ENCODE measurements at regions not wholly inside any gene's neighbourhood (a gene's known extent, or its start where the extent isn't known, plus 50 kb on each side); places are given as distances from the start of the nearest gene placed in this dataset.

GRCh38 chr14:94971750-94972149 is 185.6 kb downstream of the DICER1 start:
- DNase-seq (ENCODE audit: low read depth, low spot score): no peak
- Histone ChIP-seq H3K27ac (ENCODE audit: low read length) (no peak overlapping the region), H3K27me3 (ENCODE audit: control insufficient read depth, insufficient read depth, low read length) (peaks cover 2% of the 10 kb centered on the region), H3K36me3 (ENCODE audit: control insufficient read depth, insufficient read depth, low read length) (no peaks in the 10 kb centered on the region), H3K4me3 (ENCODE audit: low read depth in 2 of 2, low read length in 2 of 2) (no peak overlapping the region), H3K4me1 (ENCODE audit: control insufficient read depth, insufficient read depth, low read length) (no peaks in the 10 kb centered on the region), H3K9me3 (ENCODE audit: control insufficient read depth, insufficient read depth, low read depth, low read length) (no peaks in the 10 kb centered on the region)
- intact Hi-C loops (cut with micrococcal nuclease; ENCODE audit: unreplicated experiment) (no loop called here), in situ Hi-C loops (cut with HindIII; ENCODE audit: low pct_unique_long_range_greater_than_20kb, low sequenced_read_pairs) (no loop called here)
- POLR2A ChIA-PET: no interaction called here
- ATAC-seq: no peak
- BruUV-seq (replicated peaks): no TSS peak
- no peak for TF ChIP-seq TCF7L2 (IDR thresholded peaks at IDR 0.05; ENCODE audit: low read depth, low read length)
- no peak for TF ChIP-seq POLR2AphosphoS5 (IDR thresholded peaks at IDR 0.05; ENCODE audit: low read depth, low read length)
- no peak for TF ChIP-seq REST (IDR thresholded peaks at IDR 0.05; ENCODE audit: insufficient read depth in 1 of 2, low read depth in 2 of 2, low read length in 1 of 2)
- CTCF ChIA-PET: no interaction called here

GRCh38 chr14:94970941-94971730 is 186.2 kb downstream of the DICER1 start:
- in situ Hi-C loops (cut with HindIII; ENCODE audit: low pct_unique_long_range_greater_than_20kb, low sequenced_read_pairs) (no loop called here), intact Hi-C loops (cut with micrococcal nuclease; ENCODE audit: unreplicated experiment) (no loop called here)
- TF ChIP-seq POLR2AphosphoS5 (IDR thresholded peaks at IDR 0.05; ENCODE audit: low read depth, low read length) (no peak), SIN3A (IDR thresholded peaks at IDR 0.05; ENCODE audit: borderline replicate concordance, insufficient read depth, low read depth, low read length) (no peak), TCF7L2 (IDR thresholded peaks at IDR 0.05; ENCODE audit: low read depth, low read length) (no peak), REST (IDR thresholded peaks at IDR 0.05; ENCODE audit: insufficient read depth in 1 of 2, low read depth in 2 of 2, low read length in 1 of 2) (no peak), CTCF (IDR thresholded peaks at IDR 0.05) (no peak)
- peaks cover 2% of the 10 kb centered on the region for H3K27me3 ChIP-seq (ENCODE audit: control insufficient read depth, insufficient read depth, low read length)
- no peak overlapping the region for H3K27ac ChIP-seq (ENCODE audit: low read length)
- H3K4me3 ChIP-seq (ENCODE audit: low read depth in 2 of 2, low read length in 2 of 2): no peak overlapping the region
- no peaks in the 10 kb centered on the region for H3K9me3 ChIP-seq (ENCODE audit: control insufficient read depth, insufficient read depth, low read depth, low read length)
- H3K36me3 ChIP-seq (ENCODE audit: control insufficient read depth, insufficient read depth, low read length): no peaks in the 10 kb centered on the region
- CTCF ChIA-PET: no interaction called here
- BruUV-seq (replicated peaks): no TSS peak
- POLR2A ChIA-PET: no interaction called here
- DNase-seq (ENCODE audit: low read depth, low spot score) (no peak), ATAC-seq (no peak)
- no peaks in the 10 kb centered on the region for H3K4me1 ChIP-seq (ENCODE audit: control insufficient read depth, insufficient read depth, low read length)
